ENCODE measurements at regions not wholly inside any gene's neighbourhood (a gene's known extent, or its start where the extent isn't known, plus 50 kb on each side); places are given as distances from the start of the nearest gene placed in this dataset.
"Not testable (repeated sequence)": the region's sequence is repeated elsewhere in the genome, so short reads cannot be mapped to it uniquely, and the experiment has no call there.

GRCh38 chr1:94362466-94363058, 55.6 kb upstream of the ABCD3 start:
- no peak for DNase-seq

DNA sequence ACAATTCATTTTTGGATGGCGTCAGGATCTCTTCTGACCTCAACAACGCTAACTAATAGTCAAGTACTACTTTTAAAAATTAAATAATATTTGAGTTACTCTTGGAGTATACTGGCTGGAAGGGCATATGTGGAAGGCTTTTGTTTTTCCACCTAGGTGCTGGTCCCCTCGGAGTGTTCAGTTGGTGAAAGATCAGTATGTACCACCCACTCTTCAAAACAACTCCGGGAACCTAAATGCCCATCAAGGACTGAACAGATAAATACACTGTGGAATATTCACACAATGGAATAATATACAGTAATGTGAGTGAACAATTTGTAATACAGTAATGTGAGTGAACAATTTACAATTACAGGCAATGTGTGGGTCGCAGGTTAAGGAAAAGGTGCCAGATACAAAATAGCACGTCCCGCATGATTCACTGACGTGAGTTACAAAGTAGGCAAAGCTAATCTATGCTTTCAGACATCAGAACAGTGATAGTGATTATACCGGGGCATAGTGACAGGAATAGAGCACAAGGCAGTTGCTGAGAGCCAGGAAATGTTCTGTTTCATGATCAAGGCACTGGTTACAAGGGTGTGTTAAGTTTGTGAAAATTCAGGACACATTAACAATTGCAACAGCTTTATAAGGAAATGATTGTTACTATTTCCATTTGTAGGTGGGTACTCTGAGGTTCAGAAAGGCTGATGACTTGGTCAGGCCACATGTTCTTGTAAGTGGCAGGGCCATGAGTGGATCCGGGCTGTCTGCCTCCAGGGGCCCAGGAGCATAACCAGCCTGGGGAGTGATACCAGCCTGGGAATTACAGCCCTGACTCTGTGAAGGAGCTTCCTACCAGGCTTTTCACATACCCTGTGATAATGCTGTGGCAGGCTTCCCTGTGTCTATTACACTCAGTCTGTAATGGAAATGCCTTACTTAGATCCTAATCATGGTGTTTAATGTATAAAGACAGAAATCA, 59.3 kb upstream of the ABCD3 start:
- DNase-seq, result no peak

- DNase-seq, result no peak
Measured at GRCh38 chr1:94357661-94358060, 60.5 kb upstream of the ABCD3 start.

- no peak for DNase-seq
Measured at GRCh38 chr1:94355485-94355980, 62.7 kb upstream of the ABCD3 start.

GRCh38 chr1:94351481-94351880, 66.7 kb upstream of the ABCD3 start:
- DNase-seq, result no peak

DNA sequence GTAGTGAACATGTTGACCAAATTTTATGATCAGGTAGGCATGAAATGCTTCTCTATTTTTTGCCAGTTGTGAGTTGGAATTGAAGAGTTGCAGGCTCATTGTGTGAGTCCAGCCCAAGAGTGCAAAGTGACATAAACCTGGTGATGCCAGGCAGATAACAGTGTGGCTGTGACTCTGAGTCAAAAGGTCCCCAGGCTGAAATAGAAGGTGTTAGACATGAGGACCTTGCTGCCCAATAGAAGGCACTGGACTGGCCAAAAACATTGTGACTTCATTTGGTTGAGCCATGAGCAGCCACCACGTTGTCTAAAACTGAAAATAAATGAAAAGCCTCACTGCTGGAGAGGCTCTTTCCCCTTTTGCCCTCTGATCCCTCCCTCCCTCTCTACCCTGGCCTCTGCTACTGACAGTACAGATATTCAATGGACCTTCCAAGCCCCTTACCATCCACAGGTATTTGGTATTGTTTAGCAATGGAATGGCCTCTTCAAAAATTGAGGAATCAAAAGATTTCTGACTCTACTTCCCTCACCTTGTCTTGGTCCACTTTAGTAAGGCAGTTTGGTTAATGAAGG, 67.8 kb upstream of the ABCD3 start:
- DNase-seq, result no peak

DNA sequence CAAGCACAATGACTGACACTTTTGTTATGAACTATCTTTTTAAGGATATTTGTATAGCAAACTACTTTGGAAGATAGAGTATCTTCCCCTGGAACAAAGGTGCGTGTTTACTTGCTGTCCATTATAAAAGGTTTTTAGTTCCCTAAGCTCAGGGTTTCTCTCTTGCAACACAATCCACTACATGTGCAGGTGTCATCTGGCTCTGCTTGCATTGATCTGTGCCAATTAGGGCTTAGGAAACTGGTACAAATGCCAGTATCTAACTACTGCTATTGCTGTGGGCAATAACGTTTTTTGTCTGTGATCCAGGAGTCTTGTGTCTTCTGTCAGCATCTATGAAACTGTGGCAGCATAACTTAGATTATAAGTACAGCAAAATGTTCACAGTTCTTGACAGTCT, 68.3 kb upstream of the ABCD3 start:
- DNase-seq, result no peak

GRCh38 chr1:94348386-94348785, 69.8 kb upstream of the ABCD3 start:
- DNase-seq, result not testable (repeated sequence)

DNA sequence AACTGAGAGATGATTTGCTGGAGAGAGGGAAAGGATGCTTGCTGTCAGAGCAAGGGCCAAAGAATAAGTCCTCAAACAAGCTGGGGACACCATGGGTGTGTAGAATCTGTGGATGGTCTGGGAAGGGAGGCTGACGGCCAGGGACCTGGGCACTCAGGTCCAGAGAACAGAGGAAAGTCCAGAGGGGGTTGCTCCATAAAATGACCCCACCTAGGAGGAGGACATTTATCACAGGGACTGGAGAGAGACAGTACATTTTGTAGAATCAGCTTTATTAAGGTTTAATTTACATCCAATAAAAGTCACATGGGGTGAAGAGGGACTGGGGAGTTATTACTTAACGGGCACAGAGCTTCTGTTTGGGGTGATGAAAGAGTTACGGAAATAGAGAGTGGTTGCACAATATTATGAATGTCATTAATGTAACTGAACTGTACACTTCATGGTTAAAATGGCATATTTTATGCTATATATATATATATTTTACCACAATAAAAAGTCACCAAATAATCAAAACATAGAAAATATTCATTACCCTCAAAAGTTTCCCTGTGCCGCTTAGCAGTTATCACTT, 73.0 kb upstream of the ABCD3 start:
- no peak for DNase-seq

DNA sequence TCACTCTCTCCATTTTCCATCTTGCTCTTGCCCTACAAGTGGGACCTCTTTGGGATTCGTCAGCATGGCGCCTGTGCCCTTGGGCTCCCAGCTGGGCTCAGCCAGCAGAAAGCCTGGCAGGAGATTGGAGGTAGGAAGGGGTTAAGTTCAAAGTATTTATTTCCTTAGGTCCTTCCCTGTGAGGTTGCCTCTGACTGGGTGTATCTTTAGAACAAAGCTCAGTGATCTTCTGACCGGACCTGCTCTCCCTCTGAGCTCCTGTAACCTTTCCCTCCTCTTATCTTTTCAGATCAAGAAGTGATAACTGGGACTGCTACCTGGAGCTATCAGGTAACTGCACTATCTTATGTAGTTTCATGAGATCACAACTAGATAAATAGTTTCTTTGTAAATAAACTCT, 75.8 kb upstream of the ABCD3 start:
- DNase-seq, result no peak

GRCh38 chr1:94339206-94339927, 78.8 kb upstream of the ABCD3 start:
- no peak for DNase-seq

DNA sequence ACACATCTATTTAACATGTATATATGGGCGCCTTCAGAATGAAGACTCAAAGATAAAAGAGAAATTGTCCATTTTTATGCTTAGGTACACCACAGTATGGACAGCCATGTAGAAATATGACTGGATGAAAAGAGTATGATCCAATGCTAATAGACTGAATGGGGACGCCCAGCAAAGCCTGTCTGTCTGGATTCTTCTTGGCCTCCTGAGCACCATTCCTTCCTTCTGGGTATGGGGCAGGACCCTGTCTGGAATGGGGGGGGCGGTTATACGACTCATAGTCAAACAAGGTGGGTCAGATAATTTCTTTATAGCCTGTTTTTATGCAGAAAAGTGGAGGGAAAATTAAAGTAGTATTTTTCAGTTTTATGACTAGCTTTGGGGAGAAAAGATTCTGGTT, 81.2 kb upstream of the ABCD3 start:
- no peak for DNase-seq

GRCh38 chr1:94335950-94336349, 82.2 kb upstream of the ABCD3 start:
- DNase-seq, result peak; percentile 92

DNA sequence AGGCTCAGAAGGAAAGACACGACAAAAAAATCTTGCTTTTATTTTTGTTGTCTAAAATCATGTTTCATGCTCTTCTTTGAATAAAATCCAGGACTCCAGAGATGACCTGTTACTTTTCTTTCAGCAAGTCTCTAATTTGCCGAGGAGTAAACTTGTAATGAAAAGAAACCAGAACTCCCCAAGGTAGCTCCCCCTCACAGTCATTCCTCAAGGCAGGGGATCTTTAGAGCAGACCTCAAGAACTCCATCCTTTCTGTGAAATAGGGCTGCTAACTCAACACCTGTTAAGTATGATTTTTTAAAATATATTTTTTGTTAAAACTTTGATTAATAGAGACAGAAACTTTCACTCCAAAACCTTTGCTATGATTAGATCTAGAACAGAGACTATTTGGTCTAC, 82.7 kb upstream of the ABCD3 start:
- no peak for DNase-seq

DNA sequence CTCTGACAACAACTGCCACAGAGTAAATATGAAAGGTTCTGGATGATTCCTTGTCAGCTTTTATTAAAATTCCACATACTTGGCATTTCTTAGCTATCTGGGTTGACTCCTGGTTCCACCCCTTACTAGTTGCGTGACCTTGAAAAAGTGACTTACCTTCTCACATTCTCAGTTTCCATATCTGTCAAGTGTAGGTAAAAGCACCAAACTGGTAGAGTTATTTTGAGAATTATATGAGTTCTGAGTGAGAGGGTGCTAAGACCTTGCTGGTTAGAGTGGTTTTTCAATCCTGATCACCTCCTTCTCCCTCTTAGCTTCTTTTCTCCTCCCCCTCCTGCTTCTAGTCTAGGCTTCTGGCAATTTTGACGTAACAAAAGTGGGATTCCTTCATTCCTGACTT, 83.4 kb upstream of the ABCD3 start:
- DNase-seq, result no peak

DNA sequence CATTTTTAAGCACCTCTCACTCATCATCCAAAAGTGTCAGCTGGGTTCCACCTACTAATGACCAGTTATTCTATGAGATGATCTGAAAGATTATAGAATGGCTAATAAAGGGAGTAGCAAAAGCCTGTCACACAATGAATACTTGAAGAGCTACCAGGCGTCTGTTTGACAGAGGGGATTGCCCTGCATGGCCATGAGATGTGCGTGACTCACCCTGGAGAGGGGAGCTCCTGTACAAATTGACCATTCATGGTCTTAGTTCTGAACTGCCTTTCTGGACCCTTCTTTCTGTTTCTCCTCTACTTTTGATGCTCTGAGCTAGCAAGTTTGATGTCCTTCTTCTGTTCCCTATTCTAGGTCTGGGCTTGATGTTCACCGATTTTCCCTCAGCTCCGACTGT, 85.2 kb upstream of the ABCD3 start:
- no peak for DNase-seq

DNA sequence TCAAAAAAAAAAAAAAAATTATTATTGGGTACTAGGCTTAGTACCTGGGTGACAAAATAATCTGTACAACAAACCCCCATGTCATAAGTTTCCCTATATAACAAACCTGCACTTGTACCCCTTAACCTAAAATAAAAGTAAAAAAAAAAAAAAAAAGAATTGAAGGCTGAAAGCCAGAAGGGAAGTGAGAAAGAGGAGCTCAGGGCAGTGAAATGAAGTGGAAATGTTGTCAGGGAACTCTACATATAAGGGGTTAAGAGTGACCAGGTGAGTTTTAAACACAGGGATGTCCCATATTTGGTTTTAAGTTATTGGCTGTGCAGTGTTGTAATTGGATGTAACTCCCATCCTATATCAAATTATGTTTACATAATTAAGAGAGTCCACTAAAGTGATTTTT, 85.7 kb upstream of the ABCD3 start:
- no peak for DNase-seq

- DNase-seq, result peak; percentile 18
Measured at GRCh38 chr1:94329986-94330385, 88.2 kb upstream of the ABCD3 start.

DNA sequence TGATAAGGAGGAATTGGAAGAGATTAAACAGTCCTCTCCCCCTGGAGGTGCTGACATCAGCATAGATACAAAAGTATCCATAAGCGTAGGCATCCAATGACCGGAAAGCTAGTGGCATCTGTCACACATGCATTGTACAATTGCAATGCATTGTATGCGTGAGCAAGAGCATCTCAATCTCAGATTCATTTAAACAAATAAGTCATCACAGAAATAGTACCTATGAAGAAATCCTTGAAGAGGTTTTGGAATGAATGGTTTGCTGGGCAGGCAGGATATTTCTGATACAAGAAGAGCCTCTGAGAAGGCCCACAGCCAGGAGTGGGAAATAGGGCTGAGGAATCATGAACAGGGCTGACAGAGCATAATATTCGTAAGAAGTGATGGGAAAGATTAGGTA, 88.9 kb upstream of the ABCD3 start:
- DNase-seq, result no peak

DNA sequence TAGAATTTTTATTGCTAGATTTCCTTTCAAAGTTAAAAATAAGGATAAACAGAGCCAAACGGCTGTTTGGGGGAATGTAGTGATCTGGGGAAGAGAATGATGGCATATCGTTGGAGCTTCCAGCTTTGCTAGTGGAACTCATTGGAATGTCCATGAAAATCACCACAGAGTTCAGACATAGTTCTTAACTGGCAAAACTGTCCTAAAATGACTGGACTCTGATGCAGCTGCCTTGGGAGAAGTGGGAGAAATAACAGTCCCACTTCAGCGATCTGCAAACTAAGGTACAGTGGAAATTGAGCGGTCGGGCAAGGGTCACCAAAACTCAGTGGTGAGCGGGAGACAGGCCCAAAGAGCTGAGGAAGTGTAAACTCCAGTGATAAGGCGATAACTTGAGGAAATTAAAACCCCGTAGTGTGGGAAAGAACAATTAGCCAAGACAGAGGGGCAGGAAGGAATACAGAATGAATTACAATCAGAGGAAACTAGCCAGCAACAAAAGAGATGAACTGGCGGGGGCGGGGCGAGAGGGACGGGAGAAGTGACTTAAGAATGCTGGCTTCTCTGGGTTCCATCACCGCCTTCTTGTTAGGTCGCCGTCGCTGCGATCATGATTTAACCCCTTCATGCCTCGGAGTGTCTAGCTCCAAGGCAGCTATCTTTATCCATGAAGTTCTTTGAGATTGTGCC, 89.8 kb upstream of the ARHGAP29 start:
- peak; percentile 45 for DNase-seq

DNA sequence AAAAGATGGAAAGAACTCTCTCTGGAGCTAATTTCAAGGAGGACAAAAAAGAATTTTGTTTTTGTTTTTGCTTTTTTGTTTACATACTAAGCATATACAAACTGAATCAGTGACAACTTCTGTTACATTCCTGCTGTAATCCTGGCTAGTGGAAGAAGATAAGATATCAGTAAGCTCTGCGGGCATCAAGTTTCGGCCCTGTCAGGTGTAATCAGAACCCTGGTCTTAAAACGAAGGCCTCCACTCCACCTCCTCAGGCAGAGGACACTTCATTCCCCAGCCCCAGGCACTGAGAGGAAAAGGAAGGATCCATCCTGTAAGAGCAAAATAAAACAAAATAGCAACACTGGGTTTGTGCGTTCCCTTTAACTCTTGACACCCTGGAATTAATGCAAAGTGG, 88.9 kb upstream of the ARHGAP29 start:
- no peak for DNase-seq
